HepG2 (cell line): ENCODE measurements at regions not wholly inside any gene's neighbourhood (a gene's known extent, or its start where the extent isn't known, plus 50 kb on each side); places are given as distances from the start of the nearest gene placed in this dataset.
A peak's percentile ranks its signal among the peaks of the same experiment; 100 is the strongest.

Source experiments
- FOXP1 ChIP-seq, 2 experiments: fragments of 450-650 bp in 1 of 2; IDR thresholded peaks; 2 replicates each; pipeline ENCODE4 v1.6.1; 2017 to 2018; ENCODE audit warnings: antibody characterized with exemption in 1 of 2
- KAT7 ChIP-seq: IDR thresholded peaks from 2 replicates; pipeline ENCODE4 v1.6.1; 2018; ENCODE audit warnings: borderline replicate concordance, missing compliant biosample characterization
- NFAT5 ChIP-seq: sonication (generic); formaldehyde crosslinking; IDR thresholded peaks from 2 replicates; pipeline ENCODE4 v1.4.0; 2020; ENCODE audit warnings: missing genetic modification reagents
- POGK ChIP-seq: sonication (generic); formaldehyde crosslinking; conservative IDR thresholded peaks from 2 replicates; pipeline ENCODE4 v1.8.0; 2022; ENCODE audit warnings: mild to moderate bottlenecking, moderate library complexity, missing genetic modification reagents
- SIX1 ChIP-seq: sonication (generic); formaldehyde crosslinking; IDR thresholded peaks from 2 replicates; pipeline ENCODE4 v1.4.0; 2020; ENCODE audit warnings: missing genetic modification reagents, borderline replicate concordance
- SRSF4 ChIP-seq: fragments of 200-400 bp; formaldehyde crosslinking; IDR thresholded peaks from one replicate; pipeline ENCODE4 v1.6.1; 2018; ENCODE audit warnings: mild to moderate bottlenecking, low read depth, low read length, moderate library complexity; ENCODE audit not compliant: poor library complexity, severe bottlenecking
- ZBTB26 ChIP-seq: IDR thresholded peaks from 2 replicates; pipeline ENCODE4 v1.6.1; 2016; ENCODE audit warnings: missing compliant biosample characterization, missing genetic modification reagents, borderline replicate concordance
- ZBTB7A ChIP-seq: sonication (generic); formaldehyde crosslinking; IDR thresholded peaks from 2 replicates; pipeline ENCODE4 v1.8.0; 2022; ENCODE audit warnings: mild to moderate bottlenecking, missing genetic modification reagents
- ZNF33B ChIP-seq: sonication (generic); formaldehyde crosslinking; IDR thresholded peaks from 2 replicates; pipeline ENCODE4 v1.5.1; 2020; ENCODE audit warnings: mild to moderate bottlenecking, missing genetic modification reagents
- ZNF557 ChIP-seq: sonication (generic); formaldehyde crosslinking; IDR thresholded peaks from 2 replicates; pipeline ENCODE4 v1.4.0; 2020; ENCODE audit warnings: missing genetic modification reagents
- ZNF672 ChIP-seq: sonication (generic); formaldehyde crosslinking; IDR thresholded peaks from 2 replicates; pipeline ENCODE4 v1.8.1; 2022; ENCODE audit warnings: missing genetic modification reagents

GRCh38 chr20:53829724-53830521 lies 236.3 kb upstream of the ZNF217 start (continued):
- TF ChIP-seq NFAT5 (CRISPR knock-in tag) (no peak), FOXP1 (IDR thresholded peaks at IDR 0.05) (no peak), FOXP1 (CRISPR knock-in tag; IDR thresholded peaks at IDR 0.05) (peak; percentile 75), SIX1 (CRISPR knock-in tag) (peak; percentile 68; the same call in 1 of the 2 replicates), KAT7 (CRISPR knock-in tag) (peak; percentile 66; the same call in 1 of the 2 replicates), ZNF672 (no peak), POGK (no peak), ZBTB7A (no peak), ZBTB26 (no peak), ZNF33B (CRISPR knock-in tag) (0 out of 2 replicates have a peak, but pooled peaks have one; percentile 47), SRSF4 (no peak), ZNF557 (CRISPR knock-in tag) (no peak)
